Stimulated activated CD4-positive, alpha-beta T cell treated with anti-CD3 and anti-CD28 coated beads, Interleukin-1b, Interleukin-23, amount 100 ng/mL, for 24 hours (primary cell): ENCODE measurements at regions not wholly inside any gene's neighbourhood (a gene's known extent, or its start where the extent isn't known, plus 50 kb on each side); places are given as distances from the start of the nearest gene placed in this dataset.
"Not testable (repeated sequence)": the region's sequence is repeated elsewhere in the genome, so short reads cannot be mapped to it uniquely, and the experiment has no call there.

Experiments
- DNase-seq, 4 experiments: peaks; one replicate each; pipeline ENCODE4 v3.0.0-alpha.2; 2020; ENCODE audit warnings: low read depth in 4 of 4, low spot score in 1 of 4

DNA sequence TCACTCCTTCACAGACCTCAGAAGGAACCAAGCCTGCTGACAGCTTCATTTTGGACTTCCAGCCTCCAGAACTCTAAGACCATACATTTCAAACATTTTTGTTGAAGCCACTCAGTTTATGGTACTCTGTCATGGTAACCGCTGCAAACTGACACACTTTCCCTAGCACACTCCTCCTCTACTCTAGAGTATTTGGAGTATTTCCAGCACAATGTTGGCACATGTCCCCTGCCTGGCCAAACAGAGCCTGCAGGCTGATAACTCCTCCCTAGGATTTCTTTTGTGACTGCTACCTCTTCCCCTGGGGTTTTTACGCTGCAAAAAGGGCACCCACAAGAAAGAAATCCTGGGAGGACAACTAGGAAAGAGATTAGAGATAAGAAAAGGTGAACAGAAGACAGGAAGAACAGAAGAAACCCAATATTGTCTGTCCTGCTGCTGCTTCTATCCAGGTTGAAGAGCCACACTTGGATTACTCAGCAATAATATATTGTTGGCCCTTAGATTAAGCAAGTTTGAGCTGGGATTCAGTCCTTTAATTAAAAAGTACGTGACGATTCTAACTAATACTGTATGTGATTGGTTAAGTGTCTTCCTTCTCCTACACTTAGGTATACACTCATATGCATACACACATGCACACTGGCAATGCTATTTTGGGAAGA is 844.1 kb downstream of the LTN1 start:
- no peak for DNase-seq

DNA sequence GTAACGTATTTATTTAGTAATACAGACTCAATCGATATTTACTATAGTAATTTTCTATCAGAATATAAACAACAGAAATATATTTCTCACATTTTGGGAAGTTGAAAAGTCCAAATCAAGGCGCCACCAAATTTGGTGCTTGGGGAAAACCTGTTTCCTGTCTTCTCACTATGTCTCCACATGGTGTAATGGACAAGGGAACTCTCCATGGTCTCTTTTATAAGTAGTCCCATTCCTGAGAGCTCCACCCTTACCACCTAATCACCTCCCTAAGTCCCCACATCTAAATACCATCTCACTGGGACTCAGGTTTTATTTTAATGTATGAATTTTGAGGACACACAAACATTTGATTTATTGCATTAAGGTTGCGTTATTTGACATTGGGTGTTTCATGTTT is 848.0 kb downstream of the LTN1 start:
- DNase-seq: no peak

DNA sequence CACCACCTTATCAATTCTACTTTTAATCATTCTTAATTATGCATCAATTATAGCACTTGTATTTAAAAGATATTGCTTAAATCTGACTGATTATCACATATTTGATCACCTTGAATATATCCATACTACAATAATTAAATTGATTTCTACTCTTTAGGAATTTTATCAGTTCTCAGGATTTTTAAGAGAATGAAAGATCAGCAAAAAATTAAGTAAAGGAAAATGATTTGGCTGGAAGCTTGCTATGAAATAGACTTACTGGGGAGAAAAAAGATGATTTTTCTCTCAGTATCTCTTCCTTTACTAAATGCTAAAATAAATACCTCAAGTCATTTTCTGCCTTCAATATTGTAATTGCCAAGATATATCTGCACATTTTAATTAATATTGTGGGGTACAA is 848.6 kb downstream of the LTN1 start:
- no peak for DNase-seq

DNA sequence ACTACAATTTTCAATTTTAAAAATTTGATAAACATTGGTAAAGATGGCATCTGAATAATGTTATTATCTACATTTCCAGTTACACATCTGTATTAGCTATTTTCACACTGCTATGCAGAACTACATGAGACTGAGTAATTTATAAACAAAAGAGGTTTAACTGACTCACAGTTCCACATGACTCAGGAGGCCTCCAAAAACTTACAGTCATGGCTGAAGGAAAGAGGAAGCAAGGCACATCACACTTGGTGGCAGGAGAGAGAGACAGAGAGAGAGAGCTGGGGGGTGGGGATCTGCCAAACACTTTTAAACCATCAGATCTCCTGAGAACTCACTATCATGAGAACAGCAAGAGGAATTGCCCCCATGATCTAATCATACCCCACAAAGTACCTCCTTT is 850.0 kb downstream of the LTN1 start:
- no peak for DNase-seq

- no peak for DNase-seq
These were observed 854.4 kb downstream of the LTN1 start for GRCh38 chr21:28138272-28138671.

DNA sequence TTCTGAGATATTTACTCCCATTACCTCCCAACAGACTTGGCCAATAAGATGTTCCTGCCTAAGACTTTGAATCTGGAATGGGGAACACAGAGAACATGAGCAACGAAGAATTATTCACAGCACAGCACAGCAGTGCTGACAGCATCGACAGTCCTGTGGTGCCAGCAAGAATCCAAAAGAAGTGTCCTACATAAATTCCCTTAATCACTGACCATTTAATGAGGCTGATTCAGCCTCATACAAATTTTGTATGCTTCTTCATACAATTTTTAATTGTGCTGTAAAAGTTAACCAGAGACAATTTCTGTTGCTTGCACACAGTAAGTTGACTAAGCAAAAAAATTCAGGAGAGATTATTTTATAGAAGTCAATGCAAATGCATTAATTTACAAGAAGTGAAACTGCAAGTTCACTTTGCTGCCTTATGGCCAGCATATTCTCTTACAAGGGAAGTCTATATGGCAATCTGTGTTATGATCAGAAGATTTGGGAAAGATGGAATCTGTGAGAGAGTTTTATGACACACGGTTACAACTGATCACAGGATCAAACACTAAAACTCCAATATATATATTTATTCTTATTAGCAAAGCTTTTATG is 855.9 kb downstream of the LTN1 start:
- no peak for DNase-seq

DNA sequence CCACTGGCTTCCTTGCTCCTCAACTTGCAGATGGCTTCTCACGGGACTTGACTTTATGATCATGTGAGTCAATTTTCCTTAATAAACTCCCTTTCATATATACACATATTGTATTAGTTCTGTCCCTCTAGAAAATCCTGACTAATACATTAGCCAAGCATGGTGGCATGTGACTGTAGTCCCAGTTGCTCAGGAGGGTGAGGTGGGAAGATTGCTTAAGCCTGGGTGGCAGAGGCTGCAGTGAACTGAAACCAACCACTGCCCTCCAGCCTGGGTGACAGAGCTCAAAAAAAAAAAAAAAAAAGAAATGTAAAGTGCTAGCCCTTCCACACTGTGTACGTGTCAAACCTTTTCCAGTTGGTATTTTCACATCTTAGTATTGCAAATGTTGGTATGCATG is 857.0 kb downstream of the LTN1 start:
- DNase-seq: no peak

DNA sequence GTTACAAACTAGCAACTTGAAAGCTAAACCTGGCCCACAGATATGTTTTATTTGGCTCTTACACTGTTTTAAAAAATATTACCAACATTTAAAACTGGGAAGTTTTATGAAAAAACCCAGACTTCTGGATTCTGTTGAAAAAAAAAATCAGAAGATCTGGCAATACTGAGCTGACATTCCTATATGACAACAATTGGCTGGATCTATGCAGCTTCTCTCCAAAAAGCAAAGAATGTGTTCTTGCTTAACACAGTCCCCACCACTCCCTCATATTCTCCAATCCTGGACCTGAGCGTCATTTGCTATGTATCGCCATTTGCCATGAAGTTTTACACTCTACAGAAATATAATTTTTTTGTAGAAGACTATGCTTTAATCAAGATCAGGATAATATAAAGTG is 859.6 kb downstream of the LTN1 start:
- DNase-seq: no peak

- no peak for DNase-seq
These were observed 860.0 kb downstream of the LTN1 start for GRCh38 chr21:28132713-28133112.

- DNase-seq: no peak
These were observed 865.4 kb downstream of the LTN1 start for GRCh38 chr21:28127175-28127785.

DNA sequence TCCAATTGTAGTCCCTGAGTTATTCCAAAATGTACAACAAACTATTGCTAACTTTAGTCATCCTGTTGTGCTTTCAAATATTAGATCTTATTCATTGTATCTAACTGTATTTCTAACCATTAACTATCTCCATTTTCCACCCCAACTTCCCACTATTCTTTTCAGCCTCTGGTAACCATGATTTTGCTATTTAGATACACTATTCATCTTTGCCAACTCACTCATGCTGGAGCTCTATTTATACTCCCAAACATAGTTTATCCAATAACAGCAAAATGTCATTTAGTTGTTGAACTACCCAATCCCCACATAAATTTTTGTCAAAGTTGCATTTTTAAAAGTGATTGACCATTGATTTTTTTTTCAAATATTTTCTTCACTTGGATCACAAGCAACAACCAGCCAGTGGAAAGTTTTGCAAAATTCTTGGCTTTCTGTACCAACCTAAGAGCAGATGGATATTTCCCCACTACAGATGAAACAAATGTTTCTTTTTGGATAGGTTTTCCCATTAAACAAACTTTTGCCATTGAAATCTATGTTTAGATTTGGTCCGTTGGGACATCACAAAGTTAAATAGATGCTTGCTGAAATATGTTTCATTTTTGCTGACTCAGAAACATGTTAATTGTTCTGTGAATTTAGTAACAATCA is 866.0 kb downstream of the LTN1 start:
- DNase-seq: no peak

DNA sequence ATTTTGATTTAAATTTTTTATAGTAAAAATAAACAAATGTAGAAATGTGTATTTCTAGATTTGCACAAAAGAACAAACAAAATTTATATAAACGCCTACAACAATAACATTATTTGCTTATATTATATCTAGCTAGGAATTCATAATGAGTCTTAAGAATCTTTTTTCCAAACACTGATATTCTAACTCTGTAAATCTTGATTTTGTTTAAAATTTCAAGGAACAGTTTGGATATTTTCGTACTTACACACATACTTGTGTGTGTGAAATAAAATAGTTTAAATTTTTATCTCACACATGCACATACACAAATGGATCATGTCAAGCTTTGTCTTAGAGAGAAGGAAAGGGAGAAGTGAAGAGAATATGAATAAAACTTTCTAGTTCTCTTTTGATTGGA is 868.1 kb downstream of the LTN1 start:
- no peak for DNase-seq

GRCh38 chr21:28118570-28118969 is 874.1 kb downstream of the LTN1 start:
- DNase-seq: no peak

DNA sequence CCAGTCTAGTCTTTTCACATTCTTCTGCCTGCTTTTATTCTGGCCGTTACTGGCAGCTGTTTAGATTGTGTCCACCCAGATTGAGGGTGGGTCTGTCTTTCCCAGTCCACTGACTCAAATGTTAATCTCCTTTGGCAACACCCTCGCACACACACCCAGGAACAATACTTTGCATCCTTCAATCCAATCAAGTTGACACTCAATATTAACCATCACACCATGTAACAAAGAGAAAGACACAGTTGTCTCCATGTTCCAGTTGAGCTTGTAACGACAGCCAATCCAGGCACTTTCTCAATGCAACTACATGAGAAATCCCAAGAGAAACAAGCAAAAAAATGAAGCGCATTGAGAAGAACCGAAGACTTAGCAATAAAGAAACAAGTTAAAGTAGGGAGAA is 877.7 kb downstream of the LTN1 start:
- not testable (repeated sequence) for DNase-seq

- DNase-seq: no peak
These were observed 879.0 kb downstream of the LTN1 start for GRCh38 chr21:28113718-28114117.

- no peak for DNase-seq
These were observed 880.2 kb downstream of the LTN1 start for GRCh38 chr21:28112511-28112910.

DNA sequence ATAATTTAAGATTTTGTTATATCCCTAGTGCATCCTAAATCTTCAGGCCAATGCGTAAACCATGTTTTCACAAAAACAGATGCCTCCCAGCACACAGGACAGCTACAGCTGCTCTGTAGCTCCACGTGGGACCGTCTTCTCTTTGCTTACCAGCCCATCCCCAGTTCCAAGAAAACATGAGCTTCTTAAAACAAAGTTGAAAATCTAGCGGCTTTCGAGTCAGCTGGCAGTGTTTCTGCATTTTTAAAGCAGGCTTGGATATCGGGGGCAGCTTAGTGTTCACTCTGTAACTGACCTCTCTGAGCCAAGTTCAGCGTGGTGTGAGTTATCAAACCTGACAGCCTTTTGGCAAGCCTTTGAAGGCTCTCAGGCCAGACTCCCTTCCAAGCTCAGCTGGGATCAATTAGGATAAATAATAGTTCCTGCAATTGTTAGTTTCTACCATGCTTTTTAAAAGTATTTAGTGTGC is 881.5 kb downstream of the LTN1 start:
- DNase-seq: no peak

DNA sequence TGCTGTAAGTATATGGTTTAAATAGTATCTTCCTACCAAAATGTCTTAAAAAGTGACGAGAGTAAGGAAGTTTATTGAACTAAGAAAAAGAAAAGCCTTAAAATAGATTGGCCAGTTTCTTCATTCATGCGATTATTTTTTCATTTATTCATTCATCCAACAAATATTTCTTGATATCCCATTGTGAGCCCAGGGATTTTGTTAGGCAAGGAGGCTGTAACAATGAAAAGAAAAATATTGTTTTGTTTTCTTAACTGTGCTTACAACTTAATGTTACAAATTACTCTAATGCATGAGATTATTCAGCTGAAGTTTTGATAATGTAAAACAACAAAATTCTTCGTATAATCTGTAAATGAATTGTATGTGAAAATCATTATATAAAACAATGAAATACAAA is 882.0 kb downstream of the LTN1 start:
- DNase-seq: no peak

- no peak for DNase-seq
These were observed 882.6 kb downstream of the LTN1 start for GRCh38 chr21:28110074-28110473.

DNA sequence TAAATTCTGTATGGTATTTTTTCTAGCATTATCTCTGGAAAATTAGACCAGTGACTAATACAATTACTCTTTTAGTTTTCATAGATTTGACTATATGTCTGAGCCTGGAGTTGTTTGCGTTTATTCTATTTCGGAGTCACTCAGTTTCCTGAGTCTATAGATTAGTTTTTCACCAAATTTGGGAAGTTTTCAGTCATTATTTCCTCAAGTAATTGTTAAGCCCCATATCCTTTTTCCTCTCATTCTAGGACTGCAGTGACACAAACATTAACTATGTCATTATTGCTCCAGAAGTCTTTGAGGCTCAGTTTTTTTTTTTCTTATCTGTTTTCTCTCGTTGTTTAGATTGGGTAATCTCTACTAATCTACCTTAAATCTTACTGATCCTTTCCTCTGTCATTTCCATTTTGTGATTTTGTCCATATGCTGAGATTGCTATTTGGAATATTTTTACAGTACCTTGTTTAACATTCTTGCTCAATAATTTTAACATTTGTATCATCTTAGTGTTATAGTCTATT is 886.2 kb downstream of the LTN1 start:
- no peak for DNase-seq

- no peak for DNase-seq
These were observed 888.3 kb downstream of the LTN1 start for GRCh38 chr21:28104346-28104745.

DNA sequence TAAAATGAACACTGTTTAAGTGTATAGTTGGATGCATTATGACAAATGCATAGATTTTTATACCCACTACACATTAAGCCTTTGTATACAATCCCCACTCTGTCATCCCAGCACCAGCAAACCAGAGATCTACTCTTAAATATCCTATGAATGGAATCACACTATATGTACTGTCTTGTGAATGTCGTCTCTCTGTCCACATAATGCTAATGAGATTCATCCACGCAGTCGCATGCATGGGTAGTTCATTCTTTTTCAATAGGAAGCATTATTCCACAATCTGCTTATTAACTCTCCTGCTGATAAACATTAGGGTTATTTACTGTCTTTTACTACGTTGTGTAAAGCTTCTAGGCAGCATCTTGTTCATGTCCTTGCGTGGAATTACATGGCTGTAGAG is 892.3 kb downstream of the LTN1 start:
- no peak for DNase-seq
